Right renal cortex interstitium (tissue), 3 donors: ENCODE measurements at regions not wholly inside any gene's neighbourhood (a gene's known extent, or its start where the extent isn't known, plus 50 kb on each side); places are given as distances from the start of the nearest gene placed in this dataset.

Experiments
- DNase-seq, 3 donors: peaks; one replicate each; pipeline ENCODE4 v3.0.0-alpha.2; 2013; ENCODE audit warnings: low read depth in 3 of 3, low spot score in 2 of 3

DNA sequence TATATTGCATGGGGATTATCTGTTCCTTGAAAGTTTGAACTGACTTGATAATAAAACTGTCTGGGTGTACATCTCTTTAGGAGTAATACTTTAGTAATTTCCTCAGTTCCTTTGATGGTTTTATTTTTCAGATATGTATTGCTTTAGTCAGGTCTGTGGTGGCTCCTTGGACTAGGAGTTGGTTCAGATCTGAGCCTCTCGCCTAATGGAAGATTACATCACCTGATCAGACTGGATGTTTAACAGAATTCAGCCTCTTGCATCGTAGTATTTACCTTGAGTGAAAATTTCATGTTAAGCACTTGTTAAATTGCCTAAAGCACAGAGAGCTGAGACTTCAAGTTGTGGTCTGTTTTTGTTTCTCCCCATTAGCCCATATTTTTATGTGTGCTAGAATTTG, 267.3 kb downstream of the MAP2K4 start:
- no peak for DNase-seq

DNA sequence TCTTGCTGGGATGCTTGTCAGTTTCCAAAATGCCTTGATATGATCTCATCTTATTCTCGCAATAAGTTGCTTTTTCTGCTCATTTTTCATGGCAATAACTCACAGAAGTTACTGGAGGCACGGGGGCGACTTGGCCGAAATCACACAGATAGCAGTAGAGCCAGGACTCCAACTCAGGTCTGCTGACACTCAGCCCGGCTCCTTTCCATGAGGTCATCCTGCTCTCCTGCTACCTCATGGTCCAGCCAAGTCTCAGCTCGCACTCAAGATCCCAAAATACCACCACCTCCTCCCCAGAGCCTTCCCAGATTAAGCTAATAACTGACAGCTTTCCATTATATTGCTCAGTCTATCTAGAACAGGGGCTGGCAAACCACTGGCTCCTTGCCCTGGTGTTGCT, 269.5 kb downstream of the MAP2K4 start:
- no peak for DNase-seq

DNA sequence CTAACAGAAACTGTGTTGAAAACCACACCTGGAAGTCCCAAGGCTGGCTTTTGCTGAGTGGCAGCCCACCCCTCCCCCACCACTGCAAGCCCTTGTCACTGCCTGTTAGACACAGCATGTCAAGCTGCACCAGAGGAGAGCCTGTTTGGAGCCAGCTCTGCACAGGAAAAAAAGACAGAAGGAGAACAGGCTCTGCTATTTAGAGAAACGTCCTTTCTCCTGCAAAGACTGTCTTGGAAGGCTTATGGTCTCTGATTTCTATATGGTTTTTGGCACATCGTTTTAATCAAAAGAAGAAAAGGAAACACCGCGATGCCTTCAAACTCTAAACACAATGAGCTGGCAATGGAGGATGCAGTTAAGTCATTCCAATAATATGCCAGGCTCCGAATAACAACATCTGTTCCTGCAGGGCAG, 275.5 kb downstream of the MAP2K4 start:
- DNase-seq, result no peak

DNA sequence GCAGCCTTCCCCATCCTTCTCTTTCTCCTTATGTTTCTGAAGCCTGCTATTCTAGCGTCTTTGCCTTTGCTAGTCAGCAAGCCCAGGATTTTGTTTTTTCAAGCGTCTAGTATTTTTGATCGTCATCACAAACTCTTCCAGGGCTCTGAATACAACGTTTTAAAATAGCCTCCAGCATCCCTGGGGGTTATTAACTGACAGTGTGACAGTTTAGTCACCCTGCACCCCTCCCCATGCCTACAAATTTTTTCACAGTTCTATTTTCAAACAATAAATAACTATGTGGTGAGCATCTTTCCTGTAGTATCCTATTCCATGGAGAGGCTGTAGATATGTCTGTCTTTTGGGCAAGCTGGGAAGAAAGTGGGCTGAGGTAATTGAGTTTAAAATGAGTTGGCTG, 280.9 kb downstream of the MAP2K4 start:
- DNase-seq, result no peak

DNA sequence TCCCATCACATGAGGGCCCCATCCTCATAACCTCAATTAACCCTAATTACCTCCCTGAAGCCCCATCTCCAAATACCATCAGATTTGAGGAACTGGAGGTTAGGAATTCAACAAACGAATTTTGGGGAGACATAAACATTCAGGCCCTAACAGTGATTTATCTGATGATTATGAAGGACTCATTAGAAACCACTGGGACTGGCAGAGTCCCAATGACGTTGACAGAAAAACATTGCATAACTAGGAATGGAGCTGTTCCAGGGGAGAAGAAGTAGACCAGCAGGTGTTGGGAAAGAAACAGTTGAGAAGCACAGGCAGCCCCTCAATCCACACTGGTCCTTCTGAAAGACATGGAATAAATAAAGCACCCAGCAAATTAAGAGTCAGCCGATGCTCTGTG, 282.0 kb downstream of the MAP2K4 start:
- no peak for DNase-seq

DNA sequence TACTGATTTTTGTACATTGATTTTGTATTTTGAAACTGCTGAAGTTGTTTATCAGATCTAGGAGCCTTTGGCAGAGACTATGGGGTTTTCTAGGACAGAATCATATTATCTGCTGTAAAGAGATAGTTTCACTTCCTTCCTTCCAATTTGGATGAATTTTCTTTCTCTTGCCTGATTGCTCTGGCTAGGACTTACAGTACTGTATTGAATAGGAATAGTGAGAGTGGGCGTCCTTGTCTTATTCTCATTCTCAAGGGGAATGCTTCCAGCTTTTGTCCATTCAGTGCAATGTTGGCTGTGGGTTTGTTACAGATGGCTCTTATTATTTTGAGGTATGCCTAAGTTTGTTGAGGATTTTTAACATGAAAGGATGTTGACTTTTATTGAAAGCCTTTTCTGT, 290.1 kb downstream of the MAP2K4 start:
- DNase-seq, result no peak

DNA sequence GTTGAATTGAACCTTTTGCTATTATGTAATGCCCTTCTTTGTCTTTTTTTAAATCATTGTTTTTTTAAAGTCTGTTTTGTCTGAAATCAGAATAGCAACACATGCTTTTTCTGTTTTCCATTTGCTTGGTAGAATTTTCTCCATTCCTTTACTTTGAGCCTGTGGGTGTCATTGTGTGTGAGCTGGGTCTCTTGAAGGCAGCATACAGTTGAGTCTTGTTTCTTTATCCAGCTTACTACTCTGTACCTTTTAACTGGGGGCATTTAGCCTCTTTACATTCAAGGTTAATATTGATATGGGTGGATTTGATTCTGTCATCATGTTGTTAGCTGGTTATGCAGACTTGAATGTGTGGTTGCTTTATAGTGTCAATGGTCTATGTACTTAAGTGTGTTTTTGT, 292.0 kb downstream of the MAP2K4 start:
- DNase-seq, result no peak

DNA sequence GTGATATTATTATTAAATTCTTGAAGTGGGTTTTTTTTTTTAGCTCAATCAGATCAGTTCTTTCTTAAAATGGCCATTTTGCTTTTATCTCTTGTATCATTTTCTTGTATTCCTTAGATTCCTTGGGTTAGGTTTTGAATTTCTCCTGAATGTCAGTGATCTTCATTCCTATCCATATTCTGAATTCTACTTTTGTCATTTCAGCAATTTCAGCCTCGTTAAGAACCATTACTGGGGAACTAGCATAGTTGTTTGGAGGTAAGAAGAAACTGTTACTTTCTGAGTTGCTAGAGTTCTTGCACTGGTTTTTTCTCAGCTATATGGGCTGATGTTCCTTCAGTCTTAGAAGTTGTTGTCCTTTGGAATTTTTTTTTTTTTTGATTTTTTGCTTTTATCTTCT, 293.1 kb downstream of the MAP2K4 start:
- no peak for DNase-seq

DNA sequence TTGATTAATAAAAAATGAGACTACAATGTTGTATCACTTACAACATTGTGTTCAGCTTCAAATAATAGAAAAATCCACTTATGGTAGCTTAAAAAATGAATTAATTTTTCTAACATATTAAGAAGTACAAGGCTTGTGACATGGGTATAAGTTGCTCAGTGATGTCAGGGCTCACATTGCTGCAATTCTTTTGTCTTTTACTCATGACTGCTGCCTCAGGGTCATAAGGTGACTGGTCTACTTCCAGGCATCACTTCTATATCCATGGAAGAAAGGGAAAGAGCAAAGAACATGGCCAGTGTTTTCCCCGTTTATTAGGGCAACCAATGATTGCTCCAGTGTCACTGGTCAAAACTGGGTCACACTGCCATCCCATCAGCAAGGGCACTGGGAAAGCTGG, 295.3 kb downstream of the MAP2K4 start:
- DNase-seq, result no peak

DNA sequence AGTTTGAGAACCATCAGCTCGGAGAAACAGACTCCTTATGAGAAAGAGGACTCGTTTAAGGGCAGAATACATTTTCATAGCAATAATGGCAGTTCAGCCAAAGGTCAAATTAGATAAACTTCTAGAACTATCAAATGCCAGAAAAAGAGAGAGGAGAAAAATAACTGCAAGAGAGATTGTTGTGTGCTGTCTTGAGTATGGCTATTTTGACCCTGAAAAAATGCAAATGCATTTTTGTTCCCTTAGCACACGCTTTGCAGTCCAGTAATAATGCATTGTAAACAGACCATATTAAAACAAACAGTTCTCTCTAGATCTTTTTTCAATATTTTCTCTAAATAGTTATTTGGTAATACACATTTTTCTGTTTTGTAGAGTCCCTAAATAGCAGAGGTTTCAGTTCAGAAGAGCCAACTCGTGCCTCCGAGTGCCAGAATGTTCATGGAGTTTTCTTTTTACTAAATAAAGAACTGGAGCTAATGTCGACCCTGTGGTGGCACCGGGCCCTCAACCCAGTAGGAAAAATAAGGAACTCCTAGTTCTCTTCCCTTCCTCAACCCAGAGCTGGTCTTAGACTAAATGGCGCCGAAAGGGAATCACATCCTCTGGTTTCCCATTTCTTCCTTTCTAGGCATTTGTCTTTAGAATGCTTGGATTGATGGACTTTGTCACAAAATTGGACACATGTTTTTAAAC, 298.0 kb downstream of the MAP2K4 start:
- DNase-seq, result no peak

DNA sequence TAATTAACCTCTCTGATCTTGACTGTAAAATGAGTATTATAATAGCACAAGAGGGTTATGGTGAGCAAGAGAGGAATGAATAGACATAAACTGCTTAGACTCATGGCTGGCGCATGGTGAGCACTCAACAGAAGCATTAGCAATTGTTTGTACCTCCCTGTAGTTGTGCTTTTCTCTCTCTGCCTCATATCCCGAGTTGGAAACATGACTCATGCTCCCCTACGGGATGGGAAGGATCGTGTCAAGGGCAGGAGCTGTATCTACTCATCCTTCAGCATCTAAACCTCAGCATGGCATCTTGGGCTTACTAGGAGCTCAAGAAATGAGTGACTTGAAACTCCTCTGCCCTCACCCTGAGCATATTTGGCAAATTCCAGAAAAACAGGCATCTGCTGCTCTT, 299.6 kb downstream of the MAP2K4 start:
- DNase-seq, result no peak

DNA sequence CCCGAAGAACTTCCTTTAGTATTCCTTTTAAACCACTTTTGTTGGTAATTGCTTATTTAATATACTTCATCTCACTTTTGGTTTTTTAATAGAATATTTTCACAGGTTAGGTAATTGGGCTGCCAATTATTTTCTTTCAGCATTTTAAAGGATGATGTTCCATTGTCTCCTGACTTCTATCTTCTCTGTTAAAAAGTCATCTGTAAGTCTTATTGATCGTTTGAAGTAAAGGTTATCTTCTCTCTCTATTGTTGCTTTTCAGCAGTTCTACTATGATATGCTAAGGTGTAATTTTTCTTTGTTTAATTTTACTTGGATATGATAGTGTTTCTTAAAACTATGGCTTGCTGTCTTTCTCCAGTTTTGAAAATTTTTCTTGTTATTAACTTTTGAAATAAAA, 307.5 kb downstream of the MAP2K4 start:
- no peak for DNase-seq

DNA sequence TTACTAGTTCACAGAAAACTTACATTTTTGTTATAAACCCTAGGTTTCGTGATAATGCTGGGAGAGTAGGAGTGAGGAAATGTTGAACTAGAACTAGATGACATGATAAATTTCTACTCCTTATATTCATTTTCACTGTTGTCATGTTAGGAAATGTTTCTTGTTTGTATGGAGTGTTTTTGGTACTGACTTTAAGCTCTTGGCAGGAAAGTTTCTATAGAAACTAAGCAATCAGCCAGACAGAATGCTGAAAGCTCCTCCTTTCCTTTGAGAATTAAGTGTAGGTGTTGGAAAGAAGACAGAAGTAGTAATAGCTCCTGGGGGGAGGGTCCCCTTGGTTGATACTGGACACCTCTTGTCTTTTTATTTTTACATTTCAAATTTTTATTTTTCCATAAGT, 309.8 kb downstream of the MAP2K4 start:
- no peak for DNase-seq

DNA sequence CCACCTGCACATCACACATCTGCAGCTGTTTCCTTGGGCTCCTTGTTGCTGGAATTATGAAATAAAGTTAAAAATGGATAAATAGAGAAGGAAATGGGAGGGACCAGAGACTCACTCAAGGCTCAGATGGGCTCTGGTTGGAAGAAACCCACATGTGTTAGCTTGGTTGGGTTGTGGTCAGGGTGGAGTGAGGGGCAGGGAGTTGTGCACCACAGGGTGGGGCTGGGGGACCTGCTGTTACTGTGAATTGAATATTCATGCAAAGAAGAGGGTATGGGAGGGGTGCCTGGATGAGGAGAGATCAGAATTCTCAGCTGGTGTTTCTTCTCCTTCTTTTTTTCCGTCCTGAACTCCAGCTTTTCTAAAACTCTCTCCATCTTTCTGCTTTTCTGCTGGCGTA, 320.7 kb downstream of the MAP2K4 start:
- DNase-seq, result no peak

DNA sequence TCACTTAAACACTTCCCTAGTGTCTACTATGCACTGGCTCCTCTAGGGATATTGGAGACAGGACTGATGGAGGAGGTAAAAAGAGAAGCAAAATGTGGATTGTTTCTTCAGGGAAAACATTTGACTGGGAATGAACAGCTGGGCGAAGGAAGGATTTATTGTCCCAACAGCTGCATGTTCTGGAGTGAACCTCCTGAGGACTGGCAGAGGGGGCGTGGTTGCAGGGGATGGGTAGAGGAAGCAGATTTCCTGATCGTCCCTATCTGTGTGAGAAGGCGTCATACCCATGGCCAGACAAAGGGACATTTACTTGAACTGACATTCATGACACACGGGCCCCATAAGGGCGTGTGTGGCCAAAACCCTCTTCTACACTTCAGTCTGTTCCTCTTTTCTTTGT, 321.5 kb downstream of the MAP2K4 start:
- no peak for DNase-seq

DNA sequence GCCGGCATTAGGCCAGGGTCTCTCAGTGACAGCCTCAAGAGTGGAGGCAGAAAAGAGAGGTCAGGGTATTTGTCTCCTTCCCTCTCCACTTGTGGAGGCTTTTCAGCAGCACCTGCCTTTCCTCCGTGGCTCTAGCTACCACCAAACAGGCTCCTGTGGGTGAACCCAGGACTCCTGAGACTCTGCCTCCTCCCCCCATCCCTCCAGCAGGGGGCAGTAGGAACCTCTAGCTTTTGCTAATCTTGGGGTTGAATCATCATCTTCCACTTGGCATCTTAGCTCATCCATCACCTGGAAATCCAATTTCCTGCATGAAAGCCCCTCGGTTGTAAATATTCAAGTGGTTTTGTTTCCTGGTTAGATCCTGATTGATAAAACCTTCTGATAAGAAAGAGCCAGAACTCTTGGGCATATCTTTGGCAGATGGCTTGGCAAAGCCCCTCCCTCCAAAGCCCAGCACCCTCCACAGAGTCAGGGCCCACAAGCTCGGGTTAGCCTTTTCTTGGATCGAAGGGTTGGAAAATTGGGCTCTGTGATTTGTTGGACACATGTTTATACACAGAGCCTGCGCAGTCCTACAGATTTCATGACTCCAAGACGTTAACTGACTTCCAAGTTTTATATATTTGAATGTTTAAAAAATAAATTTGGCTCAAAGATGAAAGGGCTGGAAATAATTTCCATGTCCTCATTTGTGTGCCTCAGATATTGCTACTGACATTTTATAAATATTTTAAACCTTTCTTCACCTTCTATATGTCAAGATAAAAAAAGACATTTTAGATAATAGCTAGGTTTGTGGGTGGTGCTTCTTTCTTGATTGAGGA, 322.1 kb downstream of the MAP2K4 start:
- DNase-seq, result no peak

DNA sequence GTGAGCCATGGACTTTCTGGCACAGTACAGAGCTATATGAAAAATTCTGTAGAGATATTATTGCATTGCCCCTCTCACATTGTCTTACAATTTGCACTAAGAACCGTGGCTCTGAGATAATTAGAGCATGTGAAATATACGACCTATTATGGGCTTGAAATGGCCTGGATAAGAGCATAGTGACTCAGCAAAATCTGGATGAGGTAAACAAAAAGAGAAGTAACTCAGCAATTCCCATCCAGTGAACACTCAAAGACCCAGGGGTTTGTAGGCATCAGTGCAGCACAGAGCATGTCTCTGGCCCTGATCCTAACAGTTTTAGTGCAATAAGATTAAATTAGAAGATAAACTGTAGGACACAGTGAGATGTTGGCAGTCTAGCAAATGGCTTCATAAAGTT, 317.2 kb upstream of the MYOCD start:
- DNase-seq, result no peak

DNA sequence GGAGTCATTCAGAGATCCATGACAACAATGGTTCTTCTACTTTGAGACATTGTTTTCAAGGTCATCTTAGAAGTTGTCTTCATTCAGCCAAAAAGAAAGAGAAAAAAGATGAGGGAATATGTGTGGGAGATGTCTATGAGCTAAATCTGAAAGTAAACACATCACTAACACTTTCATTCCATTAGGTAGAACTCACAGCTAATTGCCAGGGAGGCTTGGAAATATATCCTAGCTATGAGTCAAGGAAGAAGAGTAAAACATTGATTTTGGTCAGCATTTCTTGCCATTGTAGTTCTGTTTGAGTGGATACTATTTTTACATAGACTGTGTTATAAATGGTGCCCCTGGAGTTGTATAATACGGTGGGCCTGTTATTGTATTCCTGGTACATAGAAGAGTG, 316.4 kb upstream of the MYOCD start:
- no peak for DNase-seq

DNA sequence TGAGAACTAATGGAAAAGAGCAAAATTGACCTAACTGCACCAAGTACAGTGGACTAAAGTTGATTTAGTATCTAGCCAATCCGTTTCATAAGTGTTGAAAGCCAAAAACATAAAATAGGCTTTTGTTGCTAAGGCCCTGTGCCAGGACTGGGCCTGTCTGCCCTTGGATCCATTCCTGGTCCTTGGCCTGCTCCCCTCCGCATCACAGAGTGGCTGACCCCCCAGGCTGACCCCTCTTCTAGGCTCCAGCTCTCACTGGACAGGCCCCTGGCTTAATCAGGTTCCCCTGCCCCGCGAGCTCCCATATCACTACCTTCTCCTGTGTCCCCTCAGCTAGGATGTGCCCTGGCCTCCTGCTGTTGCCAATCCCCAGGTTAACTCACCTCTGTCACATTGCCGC, 313.6 kb upstream of the MYOCD start:
- DNase-seq, result no peak

DNA sequence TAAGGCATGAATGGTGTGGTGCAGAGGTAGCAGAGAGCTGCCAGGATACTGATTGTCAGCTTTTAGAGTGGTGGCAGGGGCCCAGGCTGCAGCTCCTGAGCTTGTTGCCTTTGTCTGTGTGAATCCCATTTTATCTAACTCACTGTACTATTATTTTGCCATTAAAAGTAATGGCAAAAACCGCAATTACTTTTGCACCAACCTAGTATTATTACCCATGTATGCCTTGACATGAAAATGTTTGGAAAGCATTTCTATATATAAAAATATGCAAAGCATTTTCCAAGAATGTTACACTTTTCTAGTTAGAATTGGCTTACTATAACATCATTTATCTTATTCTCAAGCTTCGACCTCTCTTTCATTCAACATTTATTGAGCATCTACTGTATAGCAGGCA, 308.1 kb upstream of the MYOCD start:
- DNase-seq, result no peak

DNA sequence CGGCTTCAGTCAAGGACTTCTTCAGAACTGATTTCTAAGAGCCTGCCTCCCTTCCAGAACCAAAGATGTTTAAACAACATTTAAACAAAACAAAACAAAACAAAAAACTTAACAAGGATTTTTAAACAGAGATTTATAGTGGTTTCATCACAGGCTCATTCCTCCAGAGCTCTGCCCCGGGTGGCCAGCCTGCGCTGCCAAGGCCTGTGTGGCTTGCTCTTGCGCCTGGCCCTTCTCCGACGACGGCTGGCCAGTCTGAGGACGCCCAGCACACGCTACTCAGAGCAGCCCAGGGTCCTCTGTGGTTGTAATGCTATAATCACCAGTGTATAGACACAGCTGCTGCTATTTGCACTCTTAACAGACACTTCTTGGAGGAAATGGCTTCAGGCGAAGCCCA, 307.2 kb upstream of the MYOCD start:
- DNase-seq, result no peak

DNA sequence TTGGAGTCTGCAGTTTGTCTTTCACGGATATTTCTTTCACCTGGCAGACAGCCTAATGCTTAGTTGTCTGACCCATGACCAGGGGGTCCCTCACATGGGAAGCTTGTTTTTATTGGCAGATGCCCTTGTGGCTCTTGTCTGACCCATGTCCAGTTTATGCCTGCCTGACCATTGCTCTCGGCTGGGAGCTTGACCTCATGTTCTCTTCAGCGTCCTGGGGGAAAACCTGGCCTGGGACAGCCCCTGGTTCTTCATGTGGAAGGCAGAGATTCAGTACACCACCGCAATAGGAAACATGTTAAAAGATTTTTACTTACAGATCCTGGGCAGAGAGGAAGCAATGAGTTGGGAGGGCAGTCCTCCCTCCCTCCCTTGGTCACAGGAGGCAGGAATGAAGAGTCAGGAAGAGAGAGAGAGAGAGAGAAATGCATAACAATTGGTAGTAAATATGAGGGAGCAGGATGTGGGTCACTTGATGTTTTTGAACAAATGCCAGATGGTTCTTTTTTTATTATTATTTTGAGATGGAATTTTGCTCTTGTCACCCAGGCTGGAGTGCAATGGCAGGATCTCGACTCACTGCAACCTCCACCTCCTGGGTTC, 302.7 kb upstream of the MYOCD start:
- no peak for DNase-seq
